OCI-LY1 (cell line): ENCODE measurements at regions not wholly inside any gene's neighbourhood (a gene's known extent, or its start where the extent isn't known, plus 50 kb on each side); places are given as distances from the start of the nearest gene placed in this dataset.

ENCODE experiments used
- CTCF ChIP-seq: fragments of 200-600 bp; sonication (generic), shearing (Covaris generic); IDR thresholded peaks from 2 replicates; pipeline ENCODE4 v1.5.1; 2017; ENCODE audit warnings: mild to moderate bottlenecking, antibody characterized with exemption, low read length, moderate library complexity, mixed read lengths
- EZH2 ChIP-seq: fragments of 200-600 bp; sonication (generic), shearing (Covaris generic); IDR thresholded peaks from 2 replicates; pipeline ENCODE4 v1.8.0; 2017; ENCODE audit warnings: borderline replicate concordance, mixed run types, mild to moderate bottlenecking, antibody characterized with exemption, low read length, moderate library complexity, mixed read lengths

- TF ChIP-seq CTCF (no peak), EZH2 (no peak)
Observed at GRCh38 chr3:16665282-16665741, 60.1 kb upstream of the DAZL start.
